K562 (cell line): ENCODE measurements at regions not wholly inside any gene's neighbourhood (a gene's known extent, or its start where the extent isn't known, plus 50 kb on each side); places are given as distances from the start of the nearest gene placed in this dataset.

ENCODE experiments used
- ATAC-seq: fragments of 200-7000 bp; cut with Tn5 transposase; 3 replicates; pipeline ENCODE4 v1.9.1; 2020; ENCODE audit warnings: moderate library complexity
- BruUV-seq: library from RNA; stranded (reverse); fragments of 400-500 nt; replicated peaks from 2 replicates; lab custom pipeline; 2021; lab: Mats Ljungman, UMichigan
- CTCF ChIA-PET: fragments of 300-600 bp; formaldehyde crosslinking; extraction: SDS; loops from one replicate; lab custom pipeline; 2021; ENCODE audit warnings: low intra/inter-chr PET ratio; lab: Yijun Ruan, JAX
- POLR2A ChIA-PET: fragments of 300-600, 350-650 bp; sonication (Branson Sonifier 250); formaldehyde crosslinking; extraction: SDS; loops from one replicate; lab custom pipeline; 2021; ENCODE audit warnings: antibody characterized with exemption, inconsistent platforms; lab: Yijun Ruan, JAX
- DNase-seq, 4 experiments: peaks; one replicate each; pipeline versions ENCODE4 v3.0.0 to v3.0.0-alpha.2; 2011 to 2018; ENCODE audit warnings: low spot score in 3 of 4, mixed read lengths in 3 of 4; ENCODE audit errors: extremely low read depth in 1 of 4
- FAIRE-seq: peaks from 2 replicates; lab custom pipeline; 2011; peaks lifted over from hg19 to GRCh38; lab: Jason Lieb, UNC
- H2AFZ ChIP-seq: 2 replicates; pipeline ENCODE4 v1.6.0; 2011; ENCODE audit warnings: low read depth, low read length, control low read depth, inconsistent platforms
- H3K27ac ChIP-seq: fragments of 200-600 bp; 3 replicates; pipeline ENCODE4 v1.8.0; 2011; ENCODE audit warnings: low read depth, mild to moderate bottlenecking, control low read depth, inconsistent platforms, low read length, moderate library complexity, mixed read lengths; ENCODE audit errors: extremely low read depth
- H3K27me3 ChIP-seq, 2 experiments: fragments of 300-600 bp in 1 of 2; 2 replicates in 1 of 2; 3 replicates in 1 of 2; pipeline versions ENCODE4 v1.6.0 to v1.8.0; 2011; ENCODE audit warnings: inconsistent platforms in 2 of 2, low read length in 2 of 2, mild to moderate bottlenecking in 1 of 2, mixed read lengths in 1 of 2, moderate library complexity in 1 of 2; ENCODE audit not compliant: control insufficient read depth in 2 of 2, insufficient read depth in 2 of 2
- H3K36me3 ChIP-seq: fragments of 300-600 bp; 3 replicates; pipeline ENCODE4 v1.8.0; 2011; ENCODE audit warnings: mild to moderate bottlenecking, low read length, inconsistent platforms; ENCODE audit not compliant: control insufficient read depth, insufficient read depth
- H3K4me1 ChIP-seq, 2 experiments: fragments of 200-600 bp in 1 of 2; replicated peaks in 1 of 2; 2 replicates in 1 of 2; 3 replicates in 1 of 2; pipeline versions ENCODE4 v1.5.1 to v1.8.0; 2011; ENCODE audit warnings: inconsistent platforms in 2 of 2, low read length in 2 of 2, mild to moderate bottlenecking in 1 of 2, mixed read lengths in 1 of 2, moderate library complexity in 1 of 2; ENCODE audit not compliant: control insufficient read depth in 2 of 2, insufficient read depth in 2 of 2
- H3K4me2 ChIP-seq: 2 replicates; pipeline ENCODE4 v1.6.1; 2011; ENCODE audit warnings: low read length, control low read depth, inconsistent platforms, mixed read lengths; ENCODE audit not compliant: insufficient read depth
- H3K4me3 ChIP-seq: fragments of 200-600 bp; sonication (generic), shearing (Covaris generic); 2 replicates; pipeline ENCODE4 v1.5.1; 2016; ENCODE audit warnings: control low read depth, inconsistent platforms
- H3K79me2 ChIP-seq: fragments of 200-600 bp; 3 replicates; pipeline ENCODE4 v1.8.0; 2011; ENCODE audit warnings: low read length, inconsistent platforms; ENCODE audit not compliant: control insufficient read depth, insufficient read depth
- H3K9ac ChIP-seq, 2 experiments: 2 replicates each; pipeline versions ENCODE4 v1.6.0 to v1.6.1; 2011; ENCODE audit warnings: low read depth in 2 of 2, low read length in 2 of 2, control low read depth in 1 of 2, inconsistent platforms in 1 of 2, mild to moderate bottlenecking in 1 of 2, mixed read lengths in 1 of 2; ENCODE audit not compliant: insufficient read depth in 1 of 2
- H3K9me1 ChIP-seq: one replicate; pipeline ENCODE4 v1.6.0; 2011; ENCODE audit warnings: inconsistent platforms, mild to moderate bottlenecking, low read length, moderate library complexity; ENCODE audit not compliant: control insufficient read depth, insufficient read depth
- H3K9me3 ChIP-seq: replicated peaks from 2 replicates; pipeline ENCODE4 v1.5.1; 2011; ENCODE audit warnings: low read depth, low read length, inconsistent platforms; ENCODE audit not compliant: control insufficient read depth, insufficient read depth
- H4K20me1 ChIP-seq: replicated peaks from 2 replicates; pipeline ENCODE4 v1.6.1; 2011; ENCODE audit warnings: low read length, inconsistent platforms, mixed read lengths; ENCODE audit not compliant: control insufficient read depth, insufficient read depth
- MYC ChIP-seq, 2 experiments: fragments of 250-450 bp in 1 of 2; sonication (Bioruptor Pico) in 1 of 2; IDR thresholded peaks; 2 replicates each; pipeline versions ENCODE4 v1.5.1 to v1.6.1; 2012 to 2021; ENCODE audit warnings: low read depth in 2 of 2, borderline replicate concordance in 1 of 2, improper control_type of control experiment in 1 of 2, low read length in 1 of 2, mild to moderate bottlenecking in 1 of 2, moderate library complexity in 1 of 2
- PML ChIP-seq: IDR thresholded peaks from 2 replicates; pipeline ENCODE4 v1.6.1; 2012; ENCODE audit warnings: low read length, inconsistent platforms
- RAD21 ChIP-seq, 2 experiments: fragments of 250-450 bp in 1 of 2; fragments of 450-650 bp in 1 of 2; sonication (Bioruptor Pico) in 1 of 2; formaldehyde crosslinking in 1 of 2; IDR thresholded peaks in 1 of 2; conservative IDR thresholded peaks in 1 of 2; 2 replicates each; pipeline versions ENCODE4 v1.4.0 to v1.8.0; 2020 to 2022; ENCODE audit warnings: mild to moderate bottlenecking in 2 of 2, moderate library complexity in 1 of 2
- WGBS: fragments of 100-300 bp; shearing (Covaris generic); methylation state at CpG from one replicate; pipeline ENCODE4 v1.1.6; 2016; ENCODE audit warnings: low coverage, mixed read lengths; ENCODE audit not compliant: insufficient coverage; ENCODE audit errors: missing lambda C conversion rate; 5-methylcytosine and 5-hydroxymethylcytosine counted together
- in situ Hi-C: fragments of 300-500 bp; cut with MboI; formaldehyde crosslinking; loops from 4 replicates; pipeline ENCODE4 v1.15.0; 2018; ENCODE audit warnings: inconsistent platforms, mixed read lengths
- intact Hi-C: fragments of 100-400 bp; cut with micrococcal nuclease; formaldehyde crosslinking; loops from 2 replicates; pipeline ENCODE4 v1.14.2; 2022
- TF ChIP-seq, protein P1 (sequence below), 2 experiments: fragments of 450-650 bp; formaldehyde crosslinking in 1 of 2; IDR thresholded peaks; 2 replicates each; pipeline versions ENCODE4 v1.4.0 to v1.6.1; 2014 to 2020; ENCODE audit warnings: mild to moderate bottlenecking in 2 of 2, borderline replicate concordance in 1 of 2, low read depth in 1 of 2
- TF ChIP-seq, protein P2 (sequence below), 3 experiments: IDR thresholded peaks in 2 of 3; conservative IDR thresholded peaks in 1 of 3; 2 replicates each; pipeline ENCODE4 v1.5.1; 2011 to 2012; ENCODE audit warnings: low read length in 3 of 3, mild to moderate bottlenecking in 3 of 3, control low read depth in 2 of 3, improper control_type of control experiment in 1 of 3, inconsistent platforms in 1 of 3, low read depth in 1 of 3, mixed read lengths in 1 of 3, moderate library complexity in 1 of 3; ENCODE audit not compliant: insufficient read depth in 2 of 3

DNA sequence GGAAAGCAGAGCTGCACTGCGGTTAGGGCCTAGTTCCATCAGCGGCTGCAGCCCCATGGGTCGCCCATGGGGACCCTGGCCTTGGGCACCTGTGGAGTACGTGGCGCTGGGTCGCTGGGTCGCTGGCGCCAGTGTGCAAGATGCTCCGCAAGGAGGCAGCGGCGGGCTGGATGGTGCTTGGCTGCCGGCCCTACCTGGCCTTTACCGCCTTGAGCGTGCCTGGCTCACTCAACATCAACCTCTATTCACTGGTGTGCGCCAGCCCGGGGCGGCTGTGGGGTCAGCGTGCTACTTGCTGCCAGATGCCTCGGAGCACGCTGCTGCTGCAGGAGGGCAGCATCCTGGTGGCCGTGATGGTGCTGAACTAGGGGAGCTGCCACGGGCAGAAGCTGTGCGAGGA lies 85.1 kb upstream of the RHOU start:
- ATAC-seq (peak; percentile 49), DNase-seq (peak in 1 of 4 experiments; percentile 18), FAIRE-seq (no peak)
- no peak overlapping the region for H3K4me2 ChIP-seq
- no peaks in the 10 kb centered on the region for H3K79me2 ChIP-seq
- 0 out of 4 replicates have a peak overlapping the region, but pooled peaks of 1 of the 2 experiments have one; percentile 3 for H3K9ac ChIP-seq
- H3K9me1 ChIP-seq = no peaks in the 10 kb centered on the region
- H3K4me3 ChIP-seq = no peak overlapping the region
- peaks cover 18 to 39% of the 10 kb centered on the region in 2 experiments; a peak in 4 of 5 replicates for H3K27me3 ChIP-seq
- WGBS = 2% methylated on average over 23 of the region's 23 CpGs
- H2AFZ ChIP-seq = no peak overlapping the region
- intact Hi-C loops = no loop called here
- no TSS peak for BruUV-seq
- in situ Hi-C loops = no loop called here
- no peaks in the 10 kb centered on the region for H3K9me3 ChIP-seq
- CTCF ChIA-PET = no interaction called here
- H3K4me1 ChIP-seq = peaks cover 5 to 24% of the 10 kb centered on the region in 2 experiments; a peak in 2 of 5 replicates
- TF ChIP-seq MYC (IDR thresholded peaks at IDR 0.05; ENCODE audit: low read depth, low read length) = no peak
- TF ChIP-seq MYC (CRISPR knock-in tag; IDR thresholded peaks at IDR 0.05; ENCODE audit: borderline replicate concordance, low read depth) = no peak
- TF ChIP-seq, protein P1, sequence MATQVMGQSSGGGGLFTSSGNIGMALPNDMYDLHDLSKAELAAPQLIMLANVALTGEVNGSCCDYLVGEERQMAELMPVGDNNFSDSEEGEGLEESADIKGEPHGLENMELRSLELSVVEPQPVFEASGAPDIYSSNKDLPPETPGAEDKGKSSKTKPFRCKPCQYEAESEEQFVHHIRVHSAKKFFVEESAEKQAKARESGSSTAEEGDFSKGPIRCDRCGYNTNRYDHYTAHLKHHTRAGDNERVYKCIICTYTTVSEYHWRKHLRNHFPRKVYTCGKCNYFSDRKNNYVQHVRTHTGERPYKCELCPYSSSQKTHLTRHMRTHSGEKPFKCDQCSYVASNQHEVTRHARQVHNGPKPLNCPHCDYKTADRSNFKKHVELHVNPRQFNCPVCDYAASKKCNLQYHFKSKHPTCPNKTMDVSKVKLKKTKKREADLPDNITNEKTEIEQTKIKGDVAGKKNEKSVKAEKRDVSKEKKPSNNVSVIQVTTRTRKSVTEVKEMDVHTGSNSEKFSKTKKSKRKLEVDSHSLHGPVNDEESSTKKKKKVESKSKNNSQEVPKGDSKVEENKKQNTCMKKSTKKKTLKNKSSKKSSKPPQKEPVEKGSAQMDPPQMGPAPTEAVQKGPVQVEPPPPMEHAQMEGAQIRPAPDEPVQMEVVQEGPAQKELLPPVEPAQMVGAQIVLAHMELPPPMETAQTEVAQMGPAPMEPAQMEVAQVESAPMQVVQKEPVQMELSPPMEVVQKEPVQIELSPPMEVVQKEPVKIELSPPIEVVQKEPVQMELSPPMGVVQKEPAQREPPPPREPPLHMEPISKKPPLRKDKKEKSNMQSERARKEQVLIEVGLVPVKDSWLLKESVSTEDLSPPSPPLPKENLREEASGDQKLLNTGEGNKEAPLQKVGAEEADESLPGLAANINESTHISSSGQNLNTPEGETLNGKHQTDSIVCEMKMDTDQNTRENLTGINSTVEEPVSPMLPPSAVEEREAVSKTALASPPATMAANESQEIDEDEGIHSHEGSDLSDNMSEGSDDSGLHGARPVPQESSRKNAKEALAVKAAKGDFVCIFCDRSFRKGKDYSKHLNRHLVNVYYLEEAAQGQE (IDR thresholded peaks at IDR 0.05; ENCODE audit: borderline replicate concordance) = 0 out of 2 replicates have a peak, but pooled peaks have one; percentile 13
- TF ChIP-seq, protein P1 (CRISPR knock-in tag; IDR thresholded peaks at IDR 0.05; ENCODE audit: low read depth) = no peak
- 0 out of 4 replicates have a peak, but pooled peaks of 1 of the 2 experiments have one; percentile 8 for TF ChIP-seq RAD21 (CRISPR knock-in tag; conservative IDR thresholded peaks at IDR 0.05 in 1 of 2, IDR thresholded peaks at IDR 0.05 in 1 of 2)
- TF ChIP-seq PML = no peak
- TF ChIP-seq, protein P2, sequence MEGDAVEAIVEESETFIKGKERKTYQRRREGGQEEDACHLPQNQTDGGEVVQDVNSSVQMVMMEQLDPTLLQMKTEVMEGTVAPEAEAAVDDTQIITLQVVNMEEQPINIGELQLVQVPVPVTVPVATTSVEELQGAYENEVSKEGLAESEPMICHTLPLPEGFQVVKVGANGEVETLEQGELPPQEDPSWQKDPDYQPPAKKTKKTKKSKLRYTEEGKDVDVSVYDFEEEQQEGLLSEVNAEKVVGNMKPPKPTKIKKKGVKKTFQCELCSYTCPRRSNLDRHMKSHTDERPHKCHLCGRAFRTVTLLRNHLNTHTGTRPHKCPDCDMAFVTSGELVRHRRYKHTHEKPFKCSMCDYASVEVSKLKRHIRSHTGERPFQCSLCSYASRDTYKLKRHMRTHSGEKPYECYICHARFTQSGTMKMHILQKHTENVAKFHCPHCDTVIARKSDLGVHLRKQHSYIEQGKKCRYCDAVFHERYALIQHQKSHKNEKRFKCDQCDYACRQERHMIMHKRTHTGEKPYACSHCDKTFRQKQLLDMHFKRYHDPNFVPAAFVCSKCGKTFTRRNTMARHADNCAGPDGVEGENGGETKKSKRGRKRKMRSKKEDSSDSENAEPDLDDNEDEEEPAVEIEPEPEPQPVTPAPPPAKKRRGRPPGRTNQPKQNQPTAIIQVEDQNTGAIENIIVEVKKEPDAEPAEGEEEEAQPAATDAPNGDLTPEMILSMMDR (IDR thresholded peaks at IDR 0.05 in 2 of 3, conservative IDR thresholded peaks at IDR 0.05 in 1 of 3; ENCODE audit: insufficient read depth in 2 of 3, low read depth in 1 of 3, low read length in 3 of 3) = peak; percentile 11 to 32 (median 31); a peak in 2 of 6 replicates
- no peak overlapping the region for H3K27ac ChIP-seq
- POLR2A ChIA-PET = no interaction called here
- no peaks in the 10 kb centered on the region for H4K20me1 ChIP-seq
- no peaks in the 10 kb centered on the region for H3K36me3 ChIP-seq
